HG03342 (cell line): ENCODE measurements at regions not wholly inside any gene's neighbourhood (a gene's known extent, or its start where the extent isn't known, plus 50 kb on each side); places are given as distances from the start of the nearest gene placed in this dataset.
"Not testable (repeated sequence)": the region's sequence is repeated elsewhere in the genome, so short reads cannot be mapped to it uniquely, and the experiment has no call there.

ENCODE experiments used
- ATAC-seq: cut with Tn5 transposase; IDR thresholded peaks from one replicate; pipeline ENCODE4 v1.9.1; 2021; ENCODE audit warnings: mild to moderate bottlenecking, moderate library complexity; ENCODE audit not compliant: unreplicated experiment

DNA sequence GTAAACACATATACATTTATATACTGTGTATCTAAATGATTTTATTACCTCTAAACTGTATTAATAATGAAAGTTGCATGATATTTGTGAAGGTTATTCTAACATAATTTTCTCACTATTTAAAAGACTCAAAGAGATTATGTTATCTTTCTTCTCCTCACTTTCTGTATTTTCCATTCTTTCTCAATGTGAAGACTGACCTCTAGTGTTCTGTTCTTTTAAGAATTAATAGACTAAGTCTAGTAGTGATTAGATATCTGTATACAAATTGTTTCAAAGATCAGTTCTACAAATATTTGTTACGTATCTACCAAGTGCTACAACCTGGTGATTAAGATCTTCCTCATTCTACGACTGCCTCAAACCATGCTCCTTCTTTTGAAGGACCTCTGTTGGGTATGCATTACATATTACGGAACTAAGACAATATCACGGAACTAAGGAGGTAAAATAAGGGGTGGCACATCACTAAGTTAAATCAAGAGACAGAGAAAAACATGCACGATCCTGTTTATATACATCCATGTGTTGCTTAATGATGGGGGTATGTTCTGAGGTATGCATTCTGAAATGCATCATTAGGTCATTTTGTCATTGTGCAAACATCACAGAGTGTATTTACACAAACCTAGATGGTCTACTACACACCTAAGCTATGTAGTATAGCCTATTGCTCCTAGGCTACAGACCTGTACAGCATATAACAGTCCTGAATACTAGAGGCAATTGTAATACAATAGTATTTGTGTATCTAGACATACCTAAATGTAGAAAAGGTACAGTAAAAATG lies 161.5 kb upstream of the KBTBD8 start:
- ATAC-seq: no peak

DNA sequence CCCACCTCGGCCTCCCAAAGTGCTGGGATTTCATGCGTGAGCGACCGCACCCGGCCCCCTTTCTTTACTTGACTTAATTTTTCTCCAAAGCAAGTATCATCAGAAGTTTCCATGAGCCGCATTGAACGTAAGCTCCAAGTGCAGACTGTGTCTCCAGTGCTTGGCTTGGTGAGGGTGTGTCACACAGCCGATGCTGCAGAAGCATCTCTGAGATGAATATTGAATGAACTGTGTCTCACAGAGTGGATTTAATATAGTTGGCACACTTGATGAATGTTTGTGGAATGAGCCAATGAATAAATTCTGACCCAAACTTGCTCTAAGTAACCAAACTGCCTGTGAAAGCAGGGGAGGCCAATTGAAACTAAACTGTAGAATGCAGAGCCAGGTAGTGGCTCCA lies 159.4 kb upstream of the KBTBD8 start:
- no peak for ATAC-seq

DNA sequence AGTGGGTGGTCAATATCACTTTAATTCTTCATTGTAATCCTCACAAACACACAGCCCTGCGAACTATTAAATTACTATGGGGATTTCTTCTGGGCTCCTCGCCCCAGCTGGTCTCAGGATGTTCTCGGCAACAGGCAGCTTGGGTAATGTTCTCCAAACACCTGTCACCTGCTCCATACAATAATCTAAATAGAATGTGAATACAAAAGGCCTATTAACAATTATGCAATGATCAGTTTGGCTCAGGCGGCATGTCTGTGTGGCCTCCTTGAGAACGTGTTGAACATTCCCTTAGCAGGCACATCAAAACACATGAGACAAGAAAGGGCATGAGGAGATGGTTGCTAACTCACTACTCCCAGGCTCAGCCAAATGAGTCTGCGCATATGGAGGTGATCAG lies 158.6 kb upstream of the KBTBD8 start:
- no peak for ATAC-seq

DNA sequence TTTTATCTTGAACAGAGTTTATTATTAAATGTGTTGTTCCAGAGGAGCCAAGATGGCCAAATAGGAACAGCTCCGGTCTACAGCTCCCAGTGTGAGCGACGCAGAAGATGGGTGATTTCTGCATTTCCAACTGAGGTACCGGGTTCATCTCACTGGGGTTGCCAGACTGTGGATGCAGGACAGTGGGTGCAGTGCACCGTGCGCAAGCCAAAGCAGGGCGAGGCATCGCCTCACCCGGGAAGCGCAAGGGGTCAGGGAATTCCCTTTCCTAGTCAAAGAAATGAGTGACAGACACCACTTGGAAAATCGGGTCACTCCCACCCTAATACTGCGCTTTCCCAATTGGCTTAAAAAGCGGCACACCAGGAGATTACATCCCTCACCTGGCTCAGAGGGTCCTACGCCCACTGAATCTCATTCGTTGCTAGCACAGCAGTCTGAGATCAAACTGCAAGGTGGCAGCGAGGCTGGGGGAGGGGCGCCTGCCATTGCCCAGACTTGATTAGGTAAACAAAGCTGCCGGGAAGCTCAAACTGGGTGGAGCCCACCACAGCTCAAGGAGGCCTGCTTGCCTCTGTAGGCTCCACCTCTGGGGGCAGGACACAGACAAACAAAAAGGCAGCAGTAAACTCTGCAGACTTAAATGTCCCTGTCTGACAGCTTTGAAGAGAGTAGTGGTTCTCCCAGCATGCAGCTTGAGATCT lies 155.2 kb upstream of the KBTBD8 start:
- ATAC-seq: not testable (repeated sequence)

DNA sequence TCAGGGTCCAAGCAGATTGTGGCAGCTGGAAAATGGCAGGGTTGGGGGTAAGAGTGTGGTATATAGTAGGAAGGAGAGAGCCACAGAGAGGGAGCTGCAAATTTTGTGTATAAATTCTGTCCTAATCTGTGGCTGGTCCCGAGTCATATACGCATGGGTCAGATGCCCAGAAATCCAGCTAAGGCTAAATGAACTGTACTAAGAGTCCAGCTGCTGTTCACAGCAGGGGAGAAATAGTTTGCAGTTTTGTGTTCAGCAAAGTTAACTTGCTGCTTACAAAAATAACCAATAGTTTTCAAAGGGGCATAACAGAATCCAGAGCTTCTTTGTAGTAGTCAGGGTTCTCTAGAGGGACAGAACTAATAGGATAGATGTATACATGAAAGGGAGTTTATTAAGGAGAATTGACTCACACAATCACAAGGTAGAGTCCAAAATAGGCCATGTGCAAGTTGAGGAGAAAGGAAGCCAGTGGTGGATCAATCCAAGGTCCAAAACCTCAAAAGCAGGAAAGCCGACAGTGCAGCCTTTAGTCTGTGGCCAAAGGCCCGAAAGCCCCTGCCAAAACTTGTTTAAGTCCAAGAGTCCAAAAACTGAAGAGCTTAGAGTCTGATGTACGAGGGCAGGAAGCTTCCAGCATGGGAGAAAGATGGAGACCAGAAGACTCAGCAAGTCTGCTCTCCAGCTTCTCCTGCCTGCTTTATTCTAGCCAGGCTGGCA lies 146.1 kb upstream of the KBTBD8 start:
- ATAC-seq: no peak

DNA sequence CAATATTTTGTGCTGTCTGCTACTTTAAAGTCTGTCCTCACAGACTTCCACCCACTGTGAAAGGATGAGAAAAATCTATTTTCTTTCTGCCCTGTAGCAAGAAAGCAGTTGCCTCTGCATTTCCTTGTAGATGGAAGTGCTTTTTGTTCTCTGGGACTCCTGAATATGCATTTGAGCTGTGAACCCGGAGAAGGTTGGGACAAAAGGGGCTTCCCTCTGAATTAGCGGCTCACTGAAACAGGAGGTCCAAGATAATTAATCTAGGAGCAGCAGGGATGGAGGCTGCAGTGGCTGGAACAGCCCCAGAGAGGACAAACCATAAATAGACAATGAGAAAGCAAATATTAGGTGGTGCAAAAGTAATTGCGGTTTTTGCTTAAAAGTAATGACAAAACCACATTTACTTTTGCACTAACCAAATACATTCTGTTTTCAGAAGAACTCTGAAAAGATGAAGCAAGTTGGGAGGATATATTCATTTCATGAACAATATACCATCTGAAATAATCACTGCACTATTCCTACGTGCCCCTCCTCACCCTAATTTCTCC lies 143.4 kb upstream of the KBTBD8 start:
- ATAC-seq: no peak

DNA sequence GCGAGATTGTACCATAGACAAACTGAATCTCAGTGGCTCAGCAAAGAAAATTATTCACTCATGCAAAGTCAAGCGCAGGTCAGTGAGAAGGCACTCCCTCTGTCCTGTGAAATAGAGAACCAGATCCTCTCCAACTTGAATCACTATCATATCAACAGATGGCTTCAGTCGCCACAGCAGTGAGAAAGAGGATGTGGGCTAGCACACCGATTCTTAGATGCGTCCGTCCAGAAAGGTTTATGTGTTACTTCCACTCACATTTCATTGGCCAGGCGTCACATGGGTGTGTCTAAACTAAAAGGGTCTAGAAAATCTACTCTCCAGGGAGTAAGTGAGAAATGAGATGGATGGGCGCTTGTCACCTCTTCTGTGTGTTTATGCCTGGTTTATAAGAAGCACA lies 141.6 kb upstream of the KBTBD8 start:
- ATAC-seq: peak; percentile 89

DNA sequence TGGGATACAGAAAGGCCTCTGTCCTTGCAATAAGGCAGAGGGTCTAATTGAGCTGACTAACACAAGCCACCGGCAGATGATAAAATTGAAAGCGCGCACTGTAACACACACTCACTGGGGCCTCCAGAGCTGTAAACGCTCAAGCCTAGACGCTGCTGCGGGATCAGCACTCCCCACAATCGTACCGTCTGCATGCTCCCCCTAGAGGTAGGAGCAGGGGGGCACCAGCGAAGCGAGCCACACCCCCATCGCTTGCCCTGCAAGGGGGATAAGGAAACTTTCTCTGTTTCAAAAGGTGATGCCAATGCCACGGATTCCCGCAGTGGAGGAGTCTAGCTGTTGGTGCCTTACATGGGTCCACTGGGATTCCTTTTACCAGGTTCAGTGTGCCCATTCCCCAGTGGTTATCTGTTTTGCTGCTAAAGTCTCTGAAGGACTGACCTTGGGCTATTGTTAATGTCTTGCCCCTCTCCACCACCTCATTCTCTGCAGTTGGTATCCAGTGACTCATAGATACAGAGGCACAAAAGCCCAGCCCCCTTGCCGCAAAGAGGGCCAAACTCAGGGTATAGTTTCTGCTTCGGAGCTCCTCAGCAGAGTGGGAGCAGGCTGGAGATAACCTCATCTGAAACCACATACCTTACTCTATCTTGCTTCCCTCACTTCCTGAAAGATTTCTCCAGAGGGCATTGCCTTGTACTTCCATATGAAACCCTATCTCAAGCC lies 139.3 kb upstream of the KBTBD8 start:
- ATAC-seq: no peak

DNA sequence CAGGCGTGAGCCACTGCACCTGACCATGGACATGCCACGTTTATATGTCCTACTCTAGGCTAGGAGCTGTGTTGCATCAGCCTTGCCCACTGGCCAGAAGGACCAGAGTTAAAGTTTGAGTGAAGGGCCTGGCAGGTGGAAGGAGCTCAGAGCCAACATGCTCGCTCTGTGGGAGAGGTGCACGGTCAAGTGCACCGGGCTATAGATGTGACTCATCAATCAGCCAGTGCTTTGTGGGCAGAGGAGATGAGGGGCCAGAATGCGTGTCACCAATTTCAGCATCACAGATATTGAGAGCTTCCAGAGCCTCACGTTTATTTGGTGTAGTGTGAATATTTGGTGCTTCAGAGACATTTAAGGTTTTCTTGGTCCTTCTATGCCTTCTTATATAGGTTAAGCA lies 137.3 kb upstream of the KBTBD8 start:
- ATAC-seq: no peak

DNA sequence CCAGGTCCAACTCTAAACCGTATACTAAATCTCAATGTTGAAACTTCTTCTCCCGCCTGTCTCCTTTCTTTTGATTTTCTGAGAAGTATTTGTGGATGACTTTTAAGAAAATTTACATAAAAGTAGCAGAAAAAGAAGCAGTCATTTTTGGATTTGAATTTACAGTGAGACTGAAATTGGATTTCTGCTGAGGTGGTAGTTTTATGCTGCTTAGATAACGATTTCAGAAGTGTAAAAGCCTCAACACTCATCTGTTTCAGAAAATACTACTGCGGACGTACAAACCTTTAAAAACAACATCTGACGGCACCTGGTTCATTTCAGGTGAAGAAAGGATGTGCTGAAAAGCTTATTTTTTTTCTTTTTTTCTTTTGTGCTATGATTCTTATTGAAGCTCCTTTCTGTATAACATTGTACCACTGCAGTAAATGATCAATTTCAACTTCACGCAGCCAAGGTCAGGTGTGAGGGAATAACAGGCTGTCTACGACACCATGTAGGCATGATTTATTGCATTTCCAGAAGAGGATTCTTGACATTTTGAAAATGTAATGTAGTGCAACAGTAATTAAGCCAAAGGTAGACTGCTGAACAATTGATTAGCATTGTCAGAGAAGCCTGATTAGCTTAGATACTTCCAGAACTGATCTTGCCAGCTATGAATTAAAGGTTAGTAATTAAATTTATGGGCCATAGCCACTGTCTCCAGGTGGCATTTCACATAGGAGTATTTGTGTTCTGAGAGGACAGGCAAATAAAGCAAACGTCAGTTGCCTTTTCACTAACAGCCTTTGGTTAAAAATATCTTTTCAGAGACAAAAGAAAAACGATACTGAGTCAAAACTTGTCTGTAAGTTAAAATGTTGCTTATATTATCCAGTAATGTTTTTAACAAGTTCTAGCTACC lies 134.6 kb upstream of the KBTBD8 start:
- no peak for ATAC-seq

DNA sequence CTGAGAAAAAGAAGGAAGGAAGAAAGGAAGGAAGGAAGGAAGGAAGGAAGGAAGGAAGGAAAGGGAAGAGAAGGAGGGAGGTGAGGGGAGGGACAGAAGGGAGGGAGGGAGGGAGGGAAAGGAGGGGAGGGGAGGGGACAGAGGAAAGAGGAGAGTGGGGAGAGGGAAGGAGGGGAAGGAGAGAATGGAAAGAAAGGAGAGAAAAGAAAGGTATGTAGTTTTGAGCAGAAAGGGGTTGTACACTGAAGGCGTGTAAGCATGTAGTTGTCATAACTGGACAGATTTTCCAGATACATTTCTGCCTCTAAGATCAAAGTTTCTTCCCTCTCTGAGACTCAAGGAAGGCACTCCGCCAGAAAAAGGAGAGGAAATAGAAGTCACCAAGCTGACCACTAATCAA lies 113.4 kb upstream of the KBTBD8 start:
- no peak for ATAC-seq

DNA sequence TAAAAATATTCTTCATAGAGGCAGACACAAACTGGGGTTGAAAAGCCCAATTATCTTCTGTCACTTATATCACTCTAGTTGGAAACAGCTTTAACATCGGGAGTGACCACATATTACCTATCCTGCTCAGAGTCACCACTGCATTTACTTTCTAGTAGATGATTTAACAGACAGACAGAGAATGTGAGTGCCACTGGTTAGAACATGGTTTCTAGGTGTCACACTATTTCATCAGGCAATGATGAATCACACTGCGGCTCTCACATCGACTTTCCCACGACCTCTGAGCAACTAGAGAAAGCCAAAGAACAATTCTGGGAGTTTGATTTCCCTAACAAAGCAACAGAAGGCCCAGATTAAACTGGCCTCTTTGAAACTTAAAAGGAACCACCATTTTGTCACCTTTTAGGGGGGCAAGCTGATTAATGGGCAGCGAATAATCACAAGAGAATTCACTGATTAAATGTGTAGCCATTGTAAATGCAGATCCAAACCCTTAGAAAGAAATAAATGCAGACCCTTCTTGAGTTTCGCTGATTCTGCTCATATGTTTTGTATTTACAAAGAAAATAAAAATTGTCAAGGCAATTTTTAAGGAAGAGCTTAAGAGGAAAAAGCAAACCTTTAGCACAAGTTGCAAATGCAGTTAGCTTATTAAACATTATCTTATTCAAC lies 112.6 kb upstream of the KBTBD8 start:
- no peak for ATAC-seq

DNA sequence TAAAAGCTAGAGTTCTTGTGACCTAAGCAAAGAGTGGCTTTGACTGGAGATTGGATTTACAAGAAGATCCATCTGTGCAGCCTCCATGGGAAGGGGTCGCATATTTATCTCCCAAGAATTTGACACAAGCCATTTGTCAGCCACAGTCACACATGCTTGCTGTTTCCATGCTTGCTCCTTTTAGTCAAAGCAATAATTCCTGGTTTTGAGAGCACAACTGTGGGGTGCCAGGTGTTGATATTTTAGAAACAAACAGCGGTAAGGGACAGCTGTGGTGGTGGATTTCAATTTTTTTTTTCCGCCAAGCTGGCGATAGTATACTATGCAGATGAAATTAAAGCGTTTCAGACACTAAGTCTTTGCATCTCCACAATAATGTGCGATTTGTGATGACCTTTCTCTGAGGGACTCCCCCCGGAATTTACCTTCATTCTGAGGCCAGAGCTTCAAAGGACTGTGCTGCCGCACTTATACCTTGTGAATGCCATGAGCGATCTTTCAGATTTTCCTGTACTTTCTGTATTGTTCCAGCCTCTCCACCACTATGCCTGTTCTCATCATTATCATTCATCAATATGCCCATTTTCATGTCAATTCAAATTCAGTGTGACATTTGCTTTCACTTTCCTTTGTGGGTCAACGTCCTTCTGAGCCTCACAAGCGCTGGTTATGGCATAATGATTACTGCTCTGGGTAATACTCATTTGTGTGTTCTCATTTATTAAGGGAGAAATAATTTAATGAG lies 108.2 kb upstream of the KBTBD8 start:
- no peak for ATAC-seq

DNA sequence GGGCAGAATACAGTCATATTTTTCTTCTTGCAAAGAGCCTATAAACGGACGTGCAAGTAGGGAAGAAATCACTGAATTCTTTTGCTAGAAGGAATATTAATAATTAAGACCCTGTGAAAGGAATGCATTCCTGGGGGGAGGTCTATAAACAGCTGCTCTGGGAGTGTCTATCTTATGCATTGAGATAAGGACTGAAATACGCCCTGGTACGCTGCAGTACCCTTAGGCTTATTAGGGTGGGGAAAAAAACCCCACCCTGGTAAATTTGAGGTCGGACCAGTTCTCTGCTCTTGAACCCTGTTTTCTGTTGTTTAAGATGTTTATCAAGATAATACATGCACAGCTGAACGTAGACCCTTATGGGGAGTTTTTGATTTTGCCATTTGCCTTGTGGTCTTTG lies 100.0 kb upstream of the KBTBD8 start:
- ATAC-seq: no peak

DNA sequence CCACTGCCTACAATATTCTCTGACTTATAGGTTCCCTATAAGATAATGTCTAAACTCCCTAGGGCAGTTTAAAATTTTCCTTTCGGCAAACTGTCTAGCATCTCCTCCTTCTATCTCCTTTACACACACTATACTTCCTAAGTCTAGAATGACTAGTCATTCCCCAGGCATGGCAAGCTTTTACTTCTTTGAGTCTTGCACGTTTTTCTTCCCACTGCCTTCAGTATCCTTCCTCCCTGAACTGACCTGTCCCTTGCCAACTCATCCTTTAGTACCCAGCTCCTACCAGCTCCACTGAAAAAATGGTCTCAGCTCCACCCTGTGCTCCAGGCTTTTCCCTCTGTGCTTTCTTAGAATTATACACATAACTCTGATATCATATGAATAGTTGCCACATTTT lies 93.8 kb upstream of the KBTBD8 start:
- no peak for ATAC-seq

DNA sequence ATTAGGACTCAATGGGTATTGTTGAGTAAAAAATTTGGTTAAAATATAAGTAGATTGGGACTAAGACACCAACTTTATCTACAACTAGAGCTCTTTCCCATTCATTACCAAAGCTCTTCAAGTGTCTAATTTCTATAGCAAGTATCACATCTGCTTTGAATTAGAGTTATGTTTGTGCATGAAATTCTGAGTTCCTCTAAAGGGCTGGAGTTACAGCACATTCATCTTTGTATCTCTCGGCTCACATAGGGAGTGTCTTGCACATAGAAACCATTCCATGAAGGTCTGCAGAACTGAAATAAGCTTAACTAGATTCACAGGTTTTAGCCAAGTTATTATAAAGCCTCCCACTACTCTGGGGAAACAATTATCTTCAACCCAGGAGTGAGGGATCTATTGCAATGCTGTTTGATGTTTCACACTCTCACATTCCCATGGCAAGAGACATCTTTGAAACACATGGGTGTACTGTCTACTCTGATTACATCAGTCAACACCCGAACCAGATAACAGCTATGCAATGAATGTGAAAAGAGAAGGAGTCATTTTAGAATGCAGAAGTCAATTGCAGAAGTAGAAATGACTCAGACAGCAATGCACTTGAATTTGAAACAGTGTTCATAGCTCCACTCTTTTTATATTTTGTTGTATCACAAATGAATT lies 93.1 kb upstream of the KBTBD8 start:
- ATAC-seq: no peak

DNA sequence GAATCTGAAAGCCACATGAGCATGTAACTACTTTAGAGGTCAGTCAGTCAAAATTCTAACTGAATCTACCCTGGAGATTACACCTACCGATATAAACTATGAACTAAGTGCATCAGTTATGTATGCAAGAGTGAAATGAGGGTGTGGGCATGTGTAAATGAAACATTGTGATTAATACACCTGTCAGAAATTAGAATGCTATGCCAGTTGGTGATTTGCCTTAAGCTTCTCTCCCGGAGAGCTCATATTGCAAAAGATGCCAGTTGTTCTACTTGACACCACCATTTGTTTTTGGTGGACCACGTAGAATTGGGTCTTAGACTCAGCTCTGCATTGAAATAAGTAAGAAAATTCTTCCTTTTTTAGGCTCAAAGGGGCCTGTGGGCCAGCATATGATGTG lies 91.0 kb upstream of the KBTBD8 start:
- no peak for ATAC-seq
